Stimulated activated memory B cell treated with anti-CD40 and anti-IgM and Interleukin-4, amounts not matched to agents 10 μg/mL and 1 μg/mL and 100 μg/mL, for 72 hours (primary cell): ENCODE measurements at regions not wholly inside any gene's neighbourhood (a gene's known extent, or its start where the extent isn't known, plus 50 kb on each side); places are given as distances from the start of the nearest gene placed in this dataset.
A peak's percentile ranks its signal among the peaks of the same experiment; 100 is the strongest.

Experiments
- ATAC-seq: fragments of 150-1000 bp; cut with Tn5 transposase; 2 replicates; pipeline ENCODE4 v1.10.0; 2021
- H3K27ac Mint-ChIP-seq: one replicate; pipeline ENCODE4 v1.8.0; 2022; ENCODE audit warnings: mild to moderate bottlenecking, mixed read lengths
- H3K27me3 Mint-ChIP-seq: one replicate; pipeline ENCODE4 v1.8.0; 2022; ENCODE audit warnings: mixed read lengths
- H3K36me3 Mint-ChIP-seq: one replicate; pipeline ENCODE4 v1.8.0; 2022; ENCODE audit warnings: mixed read lengths
- H3K4me1 Mint-ChIP-seq: one replicate; pipeline ENCODE4 v1.8.0; 2022; ENCODE audit warnings: mixed read lengths
- H3K4me3 Mint-ChIP-seq: one replicate; pipeline ENCODE4 v1.8.0; 2022; ENCODE audit warnings: mild to moderate bottlenecking, moderate library complexity, mixed read lengths
- H3K9me3 Mint-ChIP-seq: one replicate; pipeline ENCODE4 v1.8.0; 2022; ENCODE audit warnings: mixed read lengths

- H3K4me1 Mint-ChIP-seq = peaks cover 69% of the 10 kb centered on the region
- peak overlapping the region; percentile 78 for H3K4me3 Mint-ChIP-seq
- peak; percentile 74 for ATAC-seq
- H3K27me3 Mint-ChIP-seq = no peaks in the 10 kb centered on the region
- no peaks in the 10 kb centered on the region for H3K36me3 Mint-ChIP-seq
- no peaks in the 10 kb centered on the region for H3K9me3 Mint-ChIP-seq
- peak overlapping the region; percentile 95 for H3K27ac Mint-ChIP-seq
These were observed 516.6 kb upstream of the JARID2 start for GRCh38 chr6:14729129-14729871.

GRCh38 chr6:14730654-14731053, 515.2 kb upstream of the JARID2 start:
- no peaks in the 10 kb centered on the region for H3K9me3 Mint-ChIP-seq
- no peaks in the 10 kb centered on the region for H3K36me3 Mint-ChIP-seq
- H3K27me3 Mint-ChIP-seq = no peaks in the 10 kb centered on the region
- no peak overlapping the region for H3K4me3 Mint-ChIP-seq
- peak overlapping the region; percentile 95 for H3K27ac Mint-ChIP-seq
- H3K4me1 Mint-ChIP-seq = peaks cover 81% of the 10 kb centered on the region
- no peak for ATAC-seq

GRCh38 chr6:14731611-14732010, 514.3 kb upstream of the JARID2 start:
- Mint-ChIP-seq H3K4me1 (peaks cover 90% of the 10 kb centered on the region), H3K27ac (peak overlapping the region; percentile 95), H3K9me3 (no peaks in the 10 kb centered on the region), H3K4me3 (no peak overlapping the region), H3K36me3 (no peaks in the 10 kb centered on the region), H3K27me3 (no peaks in the 10 kb centered on the region)
- ATAC-seq = no peak

- ATAC-seq = no peak
- Mint-ChIP-seq H3K4me3 (peak overlapping the region; percentile 39), H3K36me3 (no peaks in the 10 kb centered on the region), H3K4me1 (peaks cover 98% of the 10 kb centered on the region), H3K9me3 (no peaks in the 10 kb centered on the region), H3K27ac (peak overlapping the region; percentile 95), H3K27me3 (no peaks in the 10 kb centered on the region)
These were observed 513.5 kb upstream of the JARID2 start for GRCh38 chr6:14732226-14732843.

DNA sequence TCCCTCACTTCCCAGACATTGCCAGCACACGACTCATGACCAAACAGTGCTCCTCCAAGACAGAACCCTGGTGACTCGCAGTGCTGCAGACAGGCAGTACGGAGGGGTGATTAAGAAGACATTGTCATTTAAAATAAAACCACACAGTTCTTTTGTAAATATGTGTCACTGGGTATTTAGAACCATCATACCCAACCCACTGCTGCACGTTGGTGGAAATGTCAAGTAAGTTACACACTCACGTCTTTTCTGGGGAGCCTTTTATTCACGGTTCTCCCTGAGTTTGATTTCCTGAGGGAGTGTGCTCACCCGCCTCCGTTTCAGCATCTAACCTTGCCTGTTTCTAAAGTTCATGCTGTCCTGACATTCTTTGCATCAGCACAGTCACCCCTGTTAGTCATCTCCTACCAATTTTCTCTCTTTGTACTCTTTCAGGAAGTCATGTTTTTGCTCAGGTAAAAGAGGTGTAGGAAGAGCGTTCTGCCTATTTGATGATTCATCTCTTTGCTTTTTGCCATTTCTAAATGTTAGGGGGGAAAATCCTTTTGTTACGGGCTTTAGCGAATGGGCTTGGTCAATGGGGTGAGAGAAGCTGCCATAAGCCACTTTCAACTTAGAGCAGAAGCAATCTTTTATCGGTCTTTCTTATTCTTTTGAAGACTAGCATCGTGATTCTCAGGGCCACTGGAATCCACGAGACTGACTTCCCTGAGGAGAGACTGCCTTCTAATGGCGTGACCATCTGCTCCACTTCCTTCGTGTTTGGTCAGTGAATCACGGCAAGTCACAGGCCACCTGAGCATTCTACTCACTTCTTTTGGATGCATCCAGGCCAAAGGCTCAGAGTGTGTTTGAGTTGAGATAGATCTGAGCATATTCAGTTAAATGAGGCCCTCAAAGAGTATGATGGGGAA, 512.8 kb upstream of the JARID2 start:
- peaks cover 94% of the 10 kb centered on the region for H3K4me1 Mint-ChIP-seq
- no peaks in the 10 kb centered on the region for H3K27me3 Mint-ChIP-seq
- H3K9me3 Mint-ChIP-seq = no peaks in the 10 kb centered on the region
- peak overlapping the region; percentile 39 for H3K4me3 Mint-ChIP-seq
- peak; percentile 68 for ATAC-seq
- peak overlapping the region; percentile 95 for H3K27ac Mint-ChIP-seq
- H3K36me3 Mint-ChIP-seq = no peaks in the 10 kb centered on the region

- H3K27me3 Mint-ChIP-seq = no peaks in the 10 kb centered on the region
- no peaks in the 10 kb centered on the region for H3K9me3 Mint-ChIP-seq
- no peaks in the 10 kb centered on the region for H3K36me3 Mint-ChIP-seq
- ATAC-seq = no peak
- H3K27ac Mint-ChIP-seq = peak overlapping the region; percentile 95
- H3K4me3 Mint-ChIP-seq = no peak overlapping the region
- peaks cover 93% of the 10 kb centered on the region for H3K4me1 Mint-ChIP-seq
These were observed 511.8 kb upstream of the JARID2 start for GRCh38 chr6:14734052-14734415.

DNA sequence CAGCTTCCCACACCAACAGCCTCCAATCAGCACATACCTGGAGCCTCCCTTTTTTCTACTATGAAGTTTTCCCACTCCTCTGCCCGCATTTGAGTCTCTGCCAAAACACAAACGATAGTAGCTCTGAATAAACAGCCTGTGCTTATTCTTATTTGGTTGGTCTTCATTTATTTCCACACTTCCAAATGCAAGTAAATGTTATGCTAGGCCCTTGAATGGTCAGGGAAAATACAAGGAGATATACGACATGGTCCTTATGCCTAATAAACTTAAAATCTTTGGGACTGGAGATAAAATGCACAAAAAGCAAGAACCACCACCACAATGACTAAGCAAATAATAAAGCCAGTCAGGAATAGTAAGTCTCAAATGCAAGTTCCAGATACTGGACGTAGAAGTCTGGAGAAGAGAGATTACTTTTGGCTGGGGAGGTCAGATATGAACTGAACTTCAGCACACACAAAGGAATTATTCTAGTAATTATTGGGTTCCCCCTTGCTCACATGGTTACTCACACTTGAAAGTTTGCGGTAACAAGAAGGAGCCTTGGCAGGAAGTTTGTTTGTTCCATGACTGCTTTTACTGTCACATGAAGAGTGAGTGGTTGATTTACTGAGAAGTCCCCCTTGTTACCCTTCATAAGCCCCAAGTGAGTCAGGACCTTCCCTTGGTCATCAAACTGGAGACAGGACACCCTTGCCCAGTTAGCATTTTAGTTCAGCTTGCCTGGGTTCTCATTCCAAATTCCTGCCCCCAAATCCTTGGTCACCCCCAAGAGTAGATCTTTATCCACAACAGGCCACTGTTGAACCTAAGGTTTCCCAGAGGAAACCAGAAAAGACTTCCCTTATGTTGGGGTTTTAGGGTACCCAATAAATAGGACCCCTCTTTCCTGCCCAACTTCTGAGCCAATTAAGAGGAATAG, 511.2 kb upstream of the JARID2 start:
- peak overlapping the region; percentile 95 for H3K27ac Mint-ChIP-seq
- no peaks in the 10 kb centered on the region for H3K27me3 Mint-ChIP-seq
- no peaks in the 10 kb centered on the region for H3K9me3 Mint-ChIP-seq
- peaks cover 93% of the 10 kb centered on the region for H3K4me1 Mint-ChIP-seq
- peak overlapping the region; percentile 42 for H3K4me3 Mint-ChIP-seq
- ATAC-seq = peak; percentile 88
- H3K36me3 Mint-ChIP-seq = no peaks in the 10 kb centered on the region

GRCh38 chr6:14735956-14736486, 509.8 kb upstream of the JARID2 start:
- Mint-ChIP-seq H3K9me3 (peaks cover 3% of the 10 kb centered on the region), H3K27me3 (no peaks in the 10 kb centered on the region), H3K27ac (peak overlapping the region; percentile 95), H3K4me3 (no peak overlapping the region), H3K36me3 (no peaks in the 10 kb centered on the region), H3K4me1 (peaks cover 86% of the 10 kb centered on the region)
- no peak for ATAC-seq

DNA sequence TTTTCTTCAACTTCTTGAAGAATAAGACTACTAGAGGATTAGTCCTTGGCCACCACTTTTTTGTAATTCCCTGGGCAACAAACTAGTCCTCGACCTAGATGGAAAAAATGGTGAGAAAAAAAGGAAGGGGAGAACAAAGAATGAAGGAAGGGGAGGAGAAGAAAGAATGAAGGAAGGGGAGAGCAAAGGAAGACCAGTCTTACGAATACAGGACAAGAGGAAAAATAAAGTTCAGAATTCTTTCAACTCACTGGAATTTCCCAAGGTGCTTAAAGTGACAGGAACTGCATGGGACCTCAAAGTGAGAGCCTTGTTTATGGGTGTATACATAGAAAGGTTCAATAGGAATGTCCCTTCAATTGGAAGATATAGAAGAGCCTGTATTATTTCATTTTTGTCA, 509.3 kb upstream of the JARID2 start:
- peaks cover 3% of the 10 kb centered on the region for H3K9me3 Mint-ChIP-seq
- H3K27me3 Mint-ChIP-seq = no peaks in the 10 kb centered on the region
- no peak overlapping the region for H3K4me3 Mint-ChIP-seq
- ATAC-seq = no peak
- peaks cover 81% of the 10 kb centered on the region for H3K4me1 Mint-ChIP-seq
- H3K27ac Mint-ChIP-seq = peak overlapping the region; percentile 95
- H3K36me3 Mint-ChIP-seq = no peaks in the 10 kb centered on the region

- Mint-ChIP-seq H3K4me3 (no peak overlapping the region), H3K27me3 (no peaks in the 10 kb centered on the region), H3K27ac (peak overlapping the region; percentile 95), H3K9me3 (peaks cover 3% of the 10 kb centered on the region), H3K36me3 (no peaks in the 10 kb centered on the region), H3K4me1 (peaks cover 70% of the 10 kb centered on the region)
- ATAC-seq = no peak
These were observed 507.4 kb upstream of the JARID2 start for GRCh38 chr6:14738497-14738896.

DNA sequence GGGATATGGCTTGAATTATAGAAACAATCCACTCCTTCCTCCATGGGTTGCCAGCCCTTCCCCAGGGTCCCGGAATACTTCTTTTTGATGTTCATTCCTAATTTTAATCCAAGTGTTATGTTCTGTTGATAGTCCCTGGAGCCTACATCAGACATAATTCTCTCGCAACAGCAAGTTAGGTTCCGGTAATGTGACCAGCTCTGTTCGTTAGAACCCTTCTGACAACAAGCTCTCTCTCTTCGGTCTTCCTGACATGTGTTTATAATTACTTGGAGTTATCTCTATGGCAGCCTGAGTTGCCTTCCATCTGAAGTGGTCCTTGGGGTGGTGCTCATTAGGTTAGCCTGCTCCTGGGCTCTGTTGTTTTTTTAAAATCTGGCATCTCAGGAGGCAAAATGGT, 506.9 kb upstream of the JARID2 start:
- Mint-ChIP-seq H3K9me3 (peaks cover 3% of the 10 kb centered on the region), H3K4me1 (peaks cover 70% of the 10 kb centered on the region), H3K36me3 (no peaks in the 10 kb centered on the region), H3K27ac (peak overlapping the region; percentile 95), H3K27me3 (no peaks in the 10 kb centered on the region), H3K4me3 (no peak overlapping the region)
- no peak for ATAC-seq

DNA sequence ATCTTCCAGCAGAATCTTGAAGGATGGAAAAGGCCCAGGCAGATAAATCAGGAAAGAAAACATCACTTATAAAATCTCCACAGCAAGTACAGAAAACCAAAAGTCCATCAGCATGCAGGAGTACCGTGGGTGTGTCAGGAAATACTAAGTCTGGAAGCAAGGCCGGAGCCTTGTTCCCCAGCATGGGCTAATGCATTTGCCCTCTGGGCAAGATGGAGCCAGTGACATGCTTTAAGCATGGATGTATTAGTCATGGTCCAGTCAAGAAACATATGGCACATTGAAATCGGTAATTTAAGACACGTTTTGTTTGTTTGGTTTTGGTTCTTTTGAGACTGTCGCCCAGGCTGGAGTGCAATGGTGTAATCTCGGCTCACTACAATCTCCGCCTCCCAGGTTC, 506.0 kb upstream of the JARID2 start:
- H3K4me3 Mint-ChIP-seq = no peak overlapping the region

DNA sequence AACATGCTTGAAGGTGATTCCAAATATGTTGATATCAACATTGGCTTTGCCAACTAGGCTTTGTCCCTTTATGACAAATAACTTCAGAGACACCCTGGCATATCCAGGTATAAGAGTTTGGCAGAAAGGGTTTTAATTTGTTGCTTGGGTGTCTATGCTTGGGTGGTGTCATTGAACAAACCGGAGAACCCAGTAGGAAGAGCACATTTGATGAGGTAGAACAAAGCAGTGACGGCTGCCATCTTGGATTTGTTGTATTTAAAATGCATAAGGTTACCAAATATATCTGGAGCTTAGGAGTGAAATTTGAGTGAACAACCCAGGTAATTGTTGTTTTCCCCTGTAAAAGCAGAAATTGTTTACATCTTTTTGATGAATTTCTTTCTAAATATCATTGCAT, 503.7 kb upstream of the JARID2 start:
- peaks cover 5% of the 10 kb centered on the region for H3K9me3 Mint-ChIP-seq
- H3K27me3 Mint-ChIP-seq = no peaks in the 10 kb centered on the region
- peak overlapping the region; percentile 83 for H3K27ac Mint-ChIP-seq
- ATAC-seq = no peak
- H3K36me3 Mint-ChIP-seq = no peaks in the 10 kb centered on the region
- H3K4me3 Mint-ChIP-seq = no peak overlapping the region
- peaks cover 53% of the 10 kb centered on the region for H3K4me1 Mint-ChIP-seq

More for the DNA sequence above, 506.0 kb upstream of the JARID2 start:
- peaks cover 5% of the 10 kb centered on the region for H3K9me3 Mint-ChIP-seq
- no peak for ATAC-seq
- peak overlapping the region; percentile 95 for H3K27ac Mint-ChIP-seq
- no peaks in the 10 kb centered on the region for H3K27me3 Mint-ChIP-seq
- H3K36me3 Mint-ChIP-seq = no peaks in the 10 kb centered on the region
- H3K4me1 Mint-ChIP-seq = peaks cover 65% of the 10 kb centered on the region

GRCh38 chr6:14742680-14743079, 503.2 kb upstream of the JARID2 start:
- Mint-ChIP-seq H3K27me3 (no peaks in the 10 kb centered on the region), H3K27ac (peak overlapping the region; percentile 83), H3K4me1 (peaks cover 50% of the 10 kb centered on the region), H3K36me3 (no peaks in the 10 kb centered on the region), H3K9me3 (peaks cover 5% of the 10 kb centered on the region), H3K4me3 (no peak overlapping the region)
- ATAC-seq = no peak
